Mesenchymal stem cell (in vitro differentiated cells and primary cell): ENCODE measurements at regions not wholly inside any gene's neighbourhood (a gene's known extent, or its start where the extent isn't known, plus 50 kb on each side); places are given as distances from the start of the nearest gene placed in this dataset.
A peak's percentile ranks its signal among the peaks of the same experiment; 100 is the strongest.

Experiments used
- DNase-seq: peaks from one replicate; pipeline ENCODE4 v3.0.0-alpha.2; 2013
- H2AFZ ChIP-seq: one replicate; pipeline ENCODE4 v1.6.1; 2013; ENCODE audit warnings: low read depth, mild to moderate bottlenecking, control low read depth, inconsistent platforms, low read length, moderate library complexity
- H2AK5ac ChIP-seq: 2 replicates; pipeline ENCODE4 v1.6.1; 2013; ENCODE audit warnings: low read length, moderate library complexity, mild to moderate bottlenecking, inconsistent platforms; ENCODE audit not compliant: severe bottlenecking
- H2BK120ac ChIP-seq: one replicate; pipeline ENCODE4 v1.6.1; 2013; ENCODE audit warnings: low read depth, mild to moderate bottlenecking, inconsistent platforms, low read length, moderate library complexity
- H2BK12ac ChIP-seq, 2 experiments: one replicate each; pipeline ENCODE4 v1.6.1; 2013; ENCODE audit warnings: inconsistent platforms in 2 of 2, low read length in 2 of 2, mild to moderate bottlenecking in 2 of 2, moderate library complexity in 2 of 2, control low read depth in 1 of 2
- H2BK15ac ChIP-seq: one replicate; pipeline ENCODE4 v1.6.1; 2013; ENCODE audit warnings: mild to moderate bottlenecking, low read depth, inconsistent platforms; ENCODE audit not compliant: poor library complexity, severe bottlenecking
- H2BK5ac ChIP-seq: 2 replicates; pipeline ENCODE4 v1.6.1; 2013; ENCODE audit warnings: low read depth, mild to moderate bottlenecking, low read length, control low read depth, inconsistent platforms; ENCODE audit not compliant: poor library complexity, severe bottlenecking
- H3K14ac ChIP-seq, 2 experiments: one replicate each; pipeline ENCODE4 v1.6.1; 2013; ENCODE audit warnings: inconsistent platforms in 2 of 2, low read length in 2 of 2, control low read depth in 1 of 2, mild to moderate bottlenecking in 1 of 2, moderate library complexity in 1 of 2
- H3K18ac ChIP-seq, 2 experiments: one replicate each; pipeline ENCODE4 v1.6.1; 2013; ENCODE audit warnings: inconsistent platforms in 2 of 2, low read length in 2 of 2, control low read depth in 1 of 2, low read depth in 1 of 2, mild to moderate bottlenecking in 1 of 2
- H3K23ac ChIP-seq, 2 experiments: one replicate each; pipeline ENCODE4 v1.6.1; 2013; ENCODE audit warnings: inconsistent platforms in 2 of 2, low read length in 2 of 2, mild to moderate bottlenecking in 2 of 2, moderate library complexity in 2 of 2, control low read depth in 1 of 2
- H3K27ac ChIP-seq: 2 replicates; pipeline ENCODE4 v1.5.1; 2013; ENCODE audit warnings: mild to moderate bottlenecking, moderate library complexity, low read length, control low read depth, inconsistent platforms; ENCODE audit not compliant: poor library complexity, severe bottlenecking
- H3K27me3 ChIP-seq, 2 experiments: 2 replicates each; pipeline versions ENCODE4 v1.6.1 to v1.7.0; 2013; ENCODE audit warnings: low read length in 2 of 2, mild to moderate bottlenecking in 2 of 2, moderate library complexity in 2 of 2, control low read depth in 1 of 2, inconsistent platforms in 1 of 2; ENCODE audit not compliant: control insufficient read depth in 1 of 2, insufficient read depth in 1 of 2
- H3K36me3 ChIP-seq, 2 experiments: 2 replicates each; pipeline versions ENCODE4 v1.6.1 to v1.7.0; 2013; ENCODE audit warnings: low read length in 2 of 2, control low read depth in 1 of 2, inconsistent platforms in 1 of 2, low read depth in 1 of 2, mild to moderate bottlenecking in 1 of 2; ENCODE audit not compliant: insufficient read depth in 2 of 2, control insufficient read depth in 1 of 2
- H3K4ac ChIP-seq, 2 experiments: one replicate each; pipeline ENCODE4 v1.6.1; 2013; ENCODE audit warnings: inconsistent platforms in 2 of 2, low read length in 2 of 2, mild to moderate bottlenecking in 2 of 2, moderate library complexity in 2 of 2, control low read depth in 1 of 2, low read depth in 1 of 2
- H3K4me1 ChIP-seq: 2 replicates; pipeline ENCODE4 v1.6.1; 2013; ENCODE audit warnings: low read depth, low read length, control low read depth; ENCODE audit not compliant: control insufficient read depth, insufficient read depth
- H3K4me2 ChIP-seq: 2 replicates; pipeline ENCODE4 v1.6.1; 2013; ENCODE audit warnings: low read length, mild to moderate bottlenecking, inconsistent platforms; ENCODE audit not compliant: poor library complexity, severe bottlenecking
- H3K4me3 ChIP-seq, 2 experiments: 2 replicates each; pipeline versions ENCODE4 v1.5.1 to v1.7.0; 2013; ENCODE audit warnings: low read length in 2 of 2, mild to moderate bottlenecking in 2 of 2, control low read depth in 1 of 2, low read depth in 1 of 2; ENCODE audit not compliant: insufficient read depth in 1 of 2
- H3K79me1 ChIP-seq: replicated peaks from 2 replicates; pipeline ENCODE4 v1.6.1; 2013; ENCODE audit warnings: mild to moderate bottlenecking, control low read depth, low read length, inconsistent platforms; ENCODE audit not compliant: poor library complexity, severe bottlenecking
- H3K9ac ChIP-seq: 2 replicates; pipeline ENCODE4 v1.7.0; 2013; ENCODE audit warnings: mild to moderate bottlenecking, low read length, moderate library complexity
- H3K9me3 ChIP-seq: 2 replicates; pipeline ENCODE4 v1.7.0; 2013; ENCODE audit warnings: mild to moderate bottlenecking, low read length; ENCODE audit not compliant: control insufficient read depth
- H4K8ac ChIP-seq: one replicate; pipeline ENCODE4 v1.6.1; 2013; ENCODE audit warnings: inconsistent platforms, mild to moderate bottlenecking, low read length, moderate library complexity
- H4K91ac ChIP-seq: one replicate; pipeline ENCODE4 v1.6.1; 2013; ENCODE audit warnings: mild to moderate bottlenecking, low read length, inconsistent platforms
- WGBS: methylation state at CpG from one replicate; pipeline ENCODE4 v1.1.7; 2013; ENCODE audit warnings: mixed read lengths; 5-methylcytosine and 5-hydroxymethylcytosine counted together

- Histone ChIP-seq H2BK120ac (no peak overlapping the region), H2AK5ac (no peak overlapping the region), H3K23ac (no peak overlapping the region), H2BK12ac (no peak overlapping the region), H3K36me3 (no peaks in the 10 kb centered on the region), H2AFZ (no peak overlapping the region), H3K4me2 (no peak overlapping the region), H3K4me1 (no peaks in the 10 kb centered on the region), H2BK5ac (no peak overlapping the region), H3K27ac (no peak overlapping the region), H3K9me3 (no peaks in the 10 kb centered on the region), H3K4ac (no peak overlapping the region), H2BK15ac (no peak overlapping the region), H3K14ac (no peak overlapping the region), H3K18ac (no peak overlapping the region), H3K4me3 (no peak overlapping the region), H3K79me1 (no peaks in the 10 kb centered on the region), H4K91ac (no peak overlapping the region), H3K9ac (no peak overlapping the region), H3K27me3 (no peaks in the 10 kb centered on the region), H4K8ac (no peak overlapping the region)
- 50% methylated on average over 3 of the region's 4 CpGs for WGBS
- peak; percentile 3 for DNase-seq
Measured at GRCh38 chr2:52456561-52457377, 1310.8 kb upstream of the CHAC2 start.

- Histone ChIP-seq H2BK120ac (no peak overlapping the region), H3K18ac (no peak overlapping the region), H3K27ac (no peak overlapping the region), H3K4me2 (no peak overlapping the region), H3K79me1 (no peaks in the 10 kb centered on the region), H3K4me3 (no peak overlapping the region), H2BK15ac (no peak overlapping the region), H3K27me3 (no peaks in the 10 kb centered on the region), H3K23ac (no peak overlapping the region), H3K9me3 (no peaks in the 10 kb centered on the region), H3K4me1 (no peaks in the 10 kb centered on the region), H3K9ac (no peak overlapping the region), H2AK5ac (no peak overlapping the region), H2BK12ac (no peak overlapping the region), H4K91ac (no peak overlapping the region), H3K4ac (no peak overlapping the region), H3K36me3 (no peaks in the 10 kb centered on the region), H4K8ac (no peak overlapping the region), H3K14ac (no peak overlapping the region), H2BK5ac (no peak overlapping the region), H2AFZ (no peak overlapping the region)
- no peak for DNase-seq
Measured at GRCh38 chr2:52454962-52455361, 1312.6 kb upstream of the CHAC2 start.

- H2BK12ac ChIP-seq, result no peak overlapping the region
- no peak overlapping the region for H4K8ac ChIP-seq
- no peak overlapping the region for H3K9ac ChIP-seq
- no peak overlapping the region for H2AK5ac ChIP-seq
- H3K27me3 ChIP-seq, result no peaks in the 10 kb centered on the region
- H3K4me2 ChIP-seq, result no peak overlapping the region
- H3K79me1 ChIP-seq, result no peaks in the 10 kb centered on the region
- no peak overlapping the region for H2AFZ ChIP-seq
- H2BK15ac ChIP-seq, result no peak overlapping the region
- H2BK5ac ChIP-seq, result no peak overlapping the region
- no peak for DNase-seq
- no peaks in the 10 kb centered on the region for H3K9me3 ChIP-seq
- H3K18ac ChIP-seq, result no peak overlapping the region
- no peaks in the 10 kb centered on the region for H3K4me1 ChIP-seq
- no peak overlapping the region for H4K91ac ChIP-seq
- H3K23ac ChIP-seq, result no peak overlapping the region
- no peak overlapping the region for H2BK120ac ChIP-seq
- H3K4me3 ChIP-seq, result no peak overlapping the region
- H3K14ac ChIP-seq, result no peak overlapping the region
- no peak overlapping the region for H3K4ac ChIP-seq
- WGBS, result 97% methylated on average over 4 of the region's 4 CpGs
- no peaks in the 10 kb centered on the region for H3K36me3 ChIP-seq
- H3K27ac ChIP-seq, result no peak overlapping the region
Measured at GRCh38 chr2:52452201-52452600, 1315.4 kb upstream of the CHAC2 start.

- H3K79me1 ChIP-seq, result no peaks in the 10 kb centered on the region
- H3K27me3 ChIP-seq, result no peaks in the 10 kb centered on the region
- H4K8ac ChIP-seq, result no peak overlapping the region
- no peak overlapping the region for H2BK120ac ChIP-seq
- H2BK5ac ChIP-seq, result no peak overlapping the region
- H3K36me3 ChIP-seq, result no peaks in the 10 kb centered on the region
- no peak overlapping the region for H3K23ac ChIP-seq
- H2BK12ac ChIP-seq, result no peak overlapping the region
- H2BK15ac ChIP-seq, result no peak overlapping the region
- no peak overlapping the region for H3K18ac ChIP-seq
- no peak overlapping the region for H3K14ac ChIP-seq
- no peak overlapping the region for H2AFZ ChIP-seq
- no peaks in the 10 kb centered on the region for H3K9me3 ChIP-seq
- no peak for DNase-seq
- no peak overlapping the region for H3K4ac ChIP-seq
- no peak overlapping the region for H3K4me2 ChIP-seq
- no peak overlapping the region for H3K27ac ChIP-seq
- no peaks in the 10 kb centered on the region for H3K4me1 ChIP-seq
- H2AK5ac ChIP-seq, result no peak overlapping the region
- H3K4me3 ChIP-seq, result no peak overlapping the region
- H4K91ac ChIP-seq, result no peak overlapping the region
- no peak overlapping the region for H3K9ac ChIP-seq
Measured at GRCh38 chr2:52445686-52446085, 1321.9 kb upstream of the CHAC2 start.
